Panc1 (cell line): ENCODE measurements at regions not wholly inside any gene's neighbourhood (a gene's known extent, or its start where the extent isn't known, plus 50 kb on each side); places are given as distances from the start of the nearest gene placed in this dataset.

ENCODE experiments used
- ATAC-seq: fragments of 200-7000 bp; cut with Tn5 transposase; 2 replicates; pipeline ENCODE4 v1.9.1; 2020; ENCODE audit warnings: mild to moderate bottlenecking, moderate library complexity
- BruUV-seq: library from RNA; stranded (reverse); fragments of 400-500 nt; replicated peaks from 2 replicates; lab custom pipeline; 2021; lab: Mats Ljungman, UMichigan
- CTCF ChIA-PET: fragments of 300-600 bp; sonication (Branson Sonifier 250); formaldehyde crosslinking; loops from one replicate; lab custom pipeline; 2022; ENCODE audit warnings: antibody characterized with exemption; lab: Charles Lee
- POLR2A ChIA-PET: fragments of 300-600 bp; sonication (Branson Sonifier 250); formaldehyde crosslinking; loops from one replicate; lab custom pipeline; 2022; ENCODE audit warnings: antibody characterized with exemption; lab: Charles Lee
- DNase-seq: peaks from one replicate; pipeline ENCODE4 v3.0.0-alpha.2; 2010; ENCODE audit warnings: low read depth, low spot score
- H3K27ac ChIP-seq: 2 replicates; pipeline ENCODE4 v1.5.1; 2011; ENCODE audit warnings: mild to moderate bottlenecking, low read length, inconsistent platforms
- H3K27me3 ChIP-seq: fragments of 200-500 bp; sonication (Bioruptor generic); 2 replicates; pipeline ENCODE4 v1.6.0; 2014; ENCODE audit warnings: low read length, inconsistent platforms; ENCODE audit not compliant: control insufficient read depth, insufficient read depth
- H3K36me3 ChIP-seq: fragments of 200-500 bp; sonication (Bioruptor generic); 2 replicates; pipeline ENCODE4 v1.5.1; 2014; ENCODE audit warnings: inconsistent platforms, mild to moderate bottlenecking, low read length, moderate library complexity; ENCODE audit not compliant: control insufficient read depth, insufficient read depth
- H3K4me1 ChIP-seq: 2 replicates; pipeline ENCODE4 v1.5.1; 2011; ENCODE audit warnings: inconsistent platforms, mild to moderate bottlenecking, low read length, moderate library complexity; ENCODE audit not compliant: control insufficient read depth, insufficient read depth
- H3K4me3 ChIP-seq, 2 experiments: 2 replicates each; pipeline ENCODE4 v1.5.1; 2011 to 2012; ENCODE audit warnings: low read depth in 2 of 2, low read length in 2 of 2, mild to moderate bottlenecking in 2 of 2, inconsistent platforms in 1 of 2, moderate library complexity in 1 of 2
- H3K9me3 ChIP-seq: fragments of 200-500 bp; sonication (Bioruptor generic); 2 replicates; pipeline ENCODE4 v1.5.1; 2014; ENCODE audit warnings: low read depth, mild to moderate bottlenecking, inconsistent platforms, low read length, moderate library complexity; ENCODE audit not compliant: control insufficient read depth, insufficient read depth
- CTCF ChIP-seq: fragments of 450-650 bp; IDR thresholded peaks from 2 replicates; pipeline ENCODE4 v1.5.1; 2017; ENCODE audit warnings: mild to moderate bottlenecking
- POLR2AphosphoS5 ChIP-seq: IDR thresholded peaks from 2 replicates; pipeline ENCODE4 v1.6.1; 2012; ENCODE audit warnings: mild to moderate bottlenecking, low read depth, low read length, moderate library complexity
- SIN3A ChIP-seq: IDR thresholded peaks from 2 replicates; pipeline ENCODE4 v1.6.1; 2012; ENCODE audit warnings: low read depth, mild to moderate bottlenecking, low read length, moderate library complexity, borderline replicate concordance; ENCODE audit not compliant: insufficient read depth
- TCF7L2 ChIP-seq: IDR thresholded peaks from 2 replicates; pipeline ENCODE4 v1.6.1; 2011; ENCODE audit warnings: mild to moderate bottlenecking, low read depth, low read length, inconsistent platforms
- in situ Hi-C: cut with HindIII; loops from 2 replicates; pipeline ENCODE4 v1.10.0; 2016; ENCODE audit warnings: low sequenced_read_pairs, low pct_unique_long_range_greater_than_20kb
- intact Hi-C: fragments of 100-400 bp; cut with micrococcal nuclease; formaldehyde crosslinking; loops from one replicate; pipeline ENCODE4 v1.10.0; 2022; ENCODE audit not compliant: unreplicated experiment
- TF ChIP-seq, protein P1 (sequence below), 2 experiments: IDR thresholded peaks; 2 replicates each; pipeline ENCODE4 v1.6.1; 2011 to 2012; ENCODE audit warnings: low read depth in 2 of 2, control low read depth in 1 of 2, low read length in 1 of 2, mild to moderate bottlenecking in 1 of 2, moderate library complexity in 1 of 2; ENCODE audit not compliant: insufficient read depth in 1 of 2

DNA sequence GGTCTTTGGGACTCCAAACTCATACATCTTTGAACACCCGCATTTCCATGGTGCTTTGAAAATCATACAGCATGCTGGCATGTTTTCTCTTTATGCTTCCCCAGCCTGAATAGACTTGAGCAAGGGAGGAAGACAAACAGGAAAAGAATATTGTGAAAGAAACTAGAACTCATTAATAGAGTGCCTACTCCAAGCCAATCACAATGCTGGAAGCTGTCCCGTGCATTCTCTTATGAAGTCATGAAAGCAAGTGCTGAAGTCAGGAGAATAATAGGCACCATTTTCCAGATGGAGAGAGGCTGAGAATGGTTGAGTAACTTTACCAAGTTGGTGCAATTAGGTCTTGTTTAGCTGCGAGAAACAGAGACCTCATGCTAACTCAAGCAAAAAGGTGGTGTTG lies 102.5 kb upstream of the PTPRT start:
- no peak for TF ChIP-seq CTCF
- TF ChIP-seq TCF7L2 = no peak
- TF ChIP-seq, protein P1, sequence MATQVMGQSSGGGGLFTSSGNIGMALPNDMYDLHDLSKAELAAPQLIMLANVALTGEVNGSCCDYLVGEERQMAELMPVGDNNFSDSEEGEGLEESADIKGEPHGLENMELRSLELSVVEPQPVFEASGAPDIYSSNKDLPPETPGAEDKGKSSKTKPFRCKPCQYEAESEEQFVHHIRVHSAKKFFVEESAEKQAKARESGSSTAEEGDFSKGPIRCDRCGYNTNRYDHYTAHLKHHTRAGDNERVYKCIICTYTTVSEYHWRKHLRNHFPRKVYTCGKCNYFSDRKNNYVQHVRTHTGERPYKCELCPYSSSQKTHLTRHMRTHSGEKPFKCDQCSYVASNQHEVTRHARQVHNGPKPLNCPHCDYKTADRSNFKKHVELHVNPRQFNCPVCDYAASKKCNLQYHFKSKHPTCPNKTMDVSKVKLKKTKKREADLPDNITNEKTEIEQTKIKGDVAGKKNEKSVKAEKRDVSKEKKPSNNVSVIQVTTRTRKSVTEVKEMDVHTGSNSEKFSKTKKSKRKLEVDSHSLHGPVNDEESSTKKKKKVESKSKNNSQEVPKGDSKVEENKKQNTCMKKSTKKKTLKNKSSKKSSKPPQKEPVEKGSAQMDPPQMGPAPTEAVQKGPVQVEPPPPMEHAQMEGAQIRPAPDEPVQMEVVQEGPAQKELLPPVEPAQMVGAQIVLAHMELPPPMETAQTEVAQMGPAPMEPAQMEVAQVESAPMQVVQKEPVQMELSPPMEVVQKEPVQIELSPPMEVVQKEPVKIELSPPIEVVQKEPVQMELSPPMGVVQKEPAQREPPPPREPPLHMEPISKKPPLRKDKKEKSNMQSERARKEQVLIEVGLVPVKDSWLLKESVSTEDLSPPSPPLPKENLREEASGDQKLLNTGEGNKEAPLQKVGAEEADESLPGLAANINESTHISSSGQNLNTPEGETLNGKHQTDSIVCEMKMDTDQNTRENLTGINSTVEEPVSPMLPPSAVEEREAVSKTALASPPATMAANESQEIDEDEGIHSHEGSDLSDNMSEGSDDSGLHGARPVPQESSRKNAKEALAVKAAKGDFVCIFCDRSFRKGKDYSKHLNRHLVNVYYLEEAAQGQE (IDR thresholded peaks at IDR 0.05; ENCODE audit: insufficient read depth in 1 of 2, low read depth in 2 of 2, low read length in 1 of 2) = no peak
- TF ChIP-seq POLR2AphosphoS5 = no peak
- no peak for TF ChIP-seq SIN3A
- Histone ChIP-seq H3K36me3 (no peaks in the 10 kb centered on the region), H3K4me3 (no peak overlapping the region), H3K9me3 (no peaks in the 10 kb centered on the region), H3K27ac (no peak overlapping the region), H3K4me1 (no peaks in the 10 kb centered on the region), H3K27me3 (no peaks in the 10 kb centered on the region)
- ChIA-PET POLR2A (no interaction called here), CTCF (no interaction called here)
- BruUV-seq = no TSS peak
- in situ Hi-C loops (no loop called here), intact Hi-C loops (no loop called here)
- ATAC-seq (no peak), DNase-seq (no peak)

GRCh38 chr20:43287637-43288036 lies 97.9 kb upstream of the PTPRT start:
- TF ChIP-seq POLR2AphosphoS5 = no peak
- H3K9me3 ChIP-seq = no peaks in the 10 kb centered on the region
- H3K36me3 ChIP-seq = no peaks in the 10 kb centered on the region
- BruUV-seq = no TSS peak
- POLR2A ChIA-PET = no interaction called here
- CTCF ChIA-PET = no interaction called here
- DNase-seq (no peak), ATAC-seq (no peak)
- intact Hi-C loops = no loop called here
- H3K27me3 ChIP-seq = no peaks in the 10 kb centered on the region
- H3K27ac ChIP-seq = no peak overlapping the region
- in situ Hi-C loops = no loop called here
- no peak overlapping the region for H3K4me3 ChIP-seq
- no peaks in the 10 kb centered on the region for H3K4me1 ChIP-seq

GRCh38 chr20:43285170-43285569 lies 95.5 kb upstream of the PTPRT start:
- no TSS peak for BruUV-seq
- no peaks in the 10 kb centered on the region for H3K36me3 ChIP-seq
- no peaks in the 10 kb centered on the region for H3K9me3 ChIP-seq
- H3K27ac ChIP-seq = no peak overlapping the region
- ChIA-PET POLR2A (no interaction called here), CTCF (no interaction called here)
- in situ Hi-C loops = no loop called here
- DNase-seq = no peak
- H3K4me3 ChIP-seq = no peak overlapping the region
- TF ChIP-seq, protein P1 (IDR thresholded peaks at IDR 0.05; ENCODE audit: insufficient read depth in 1 of 2, low read depth in 2 of 2, low read length in 1 of 2) = no peak
- TF ChIP-seq CTCF (no peak), SIN3A (no peak), POLR2AphosphoS5 (no peak), TCF7L2 (no peak)
- no peaks in the 10 kb centered on the region for H3K4me1 ChIP-seq
- no peaks in the 10 kb centered on the region for H3K27me3 ChIP-seq
- ATAC-seq = no peak
- intact Hi-C loops = no loop called here
